Neutrophil (primary cell): ENCODE measurements at regions not wholly inside any gene's neighbourhood (a gene's known extent, or its start where the extent isn't known, plus 50 kb on each side); places are given as distances from the start of the nearest gene placed in this dataset.

Source experiments
- H3K27ac ChIP-seq: fragments of 200-600 bp; sonication (generic); 2 replicates; pipeline ENCODE4 v1.5.1; 2016; ENCODE audit warnings: mild to moderate bottlenecking, moderate library complexity
- H3K27me3 ChIP-seq: fragments of 200-600 bp; sonication (generic); 2 replicates; pipeline ENCODE4 v1.6.0; 2016; ENCODE audit warnings: mild to moderate bottlenecking
- H3K36me3 ChIP-seq: fragments of 200-600 bp; sonication (generic); 2 replicates; pipeline ENCODE4 v1.5.1; 2017
- H3K4me1 ChIP-seq, 2 experiments: fragments of 200-600 bp in 1 of 2; sonication (generic) in 1 of 2; 1 replicate in 1 of 2; 2 replicates in 1 of 2; pipeline versions ENCODE4 v1.5.1 to v1.6.1; 2013 to 2016; ENCODE audit warnings: low read depth in 1 of 2, low read length in 1 of 2, mild to moderate bottlenecking in 1 of 2, moderate library complexity in 1 of 2; ENCODE audit not compliant: control insufficient read depth in 1 of 2, insufficient read depth in 1 of 2
- H3K4me3 ChIP-seq, 2 experiments: fragments of 200-600 bp in 1 of 2; sonication (generic) in 1 of 2; 1 replicate in 1 of 2; 2 replicates in 1 of 2; pipeline ENCODE4 v1.5.1; 2013 to 2016; ENCODE audit warnings: low read depth in 1 of 2, low read length in 1 of 2, mild to moderate bottlenecking in 1 of 2, moderate library complexity in 1 of 2
- H3K9me3 ChIP-seq: fragments of 200-600 bp; sonication (generic); 2 replicates; pipeline ENCODE4 v1.5.1; 2016
- CTCF ChIP-seq: fragments of 200-600 bp; sonication (generic); IDR thresholded peaks from 2 replicates; pipeline ENCODE4 v1.5.1; 2016; ENCODE audit warnings: antibody characterized with exemption

DNA sequence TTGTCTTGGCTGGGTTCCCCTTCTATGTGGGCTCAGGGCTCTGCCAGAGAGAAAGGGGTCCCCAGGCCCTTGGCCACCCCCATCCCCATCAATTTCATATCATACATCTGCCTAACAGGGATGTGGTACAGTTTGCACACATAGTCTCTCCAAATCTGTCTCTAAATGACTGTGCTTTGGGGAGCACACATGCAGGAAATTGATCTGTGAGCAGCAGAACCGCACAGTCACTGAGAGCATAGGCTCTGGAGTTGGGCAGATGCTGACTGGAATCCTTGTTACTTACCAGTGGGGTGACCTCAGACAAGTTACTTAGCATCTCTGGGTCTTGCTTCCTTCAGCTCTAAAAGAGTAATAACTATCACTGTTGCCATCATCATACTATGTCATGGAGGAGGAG, 273.9 kb downstream of the ABHD5 start:
- Histone ChIP-seq H3K27me3 (peaks cover 48% of the 10 kb centered on the region), H3K4me1 (peaks cover 0 to 8% of the 10 kb centered on the region in 2 experiments), H3K27ac (no peak overlapping the region), H3K4me3 (no peak overlapping the region), H3K9me3 (no peaks in the 10 kb centered on the region), H3K36me3 (no peaks in the 10 kb centered on the region)
- no peak for TF ChIP-seq CTCF

GRCh38 chr3:43965656-43966055, 274.9 kb downstream of the ABHD5 start:
- H3K27ac ChIP-seq: no peak overlapping the region
- no peak for TF ChIP-seq CTCF

DNA sequence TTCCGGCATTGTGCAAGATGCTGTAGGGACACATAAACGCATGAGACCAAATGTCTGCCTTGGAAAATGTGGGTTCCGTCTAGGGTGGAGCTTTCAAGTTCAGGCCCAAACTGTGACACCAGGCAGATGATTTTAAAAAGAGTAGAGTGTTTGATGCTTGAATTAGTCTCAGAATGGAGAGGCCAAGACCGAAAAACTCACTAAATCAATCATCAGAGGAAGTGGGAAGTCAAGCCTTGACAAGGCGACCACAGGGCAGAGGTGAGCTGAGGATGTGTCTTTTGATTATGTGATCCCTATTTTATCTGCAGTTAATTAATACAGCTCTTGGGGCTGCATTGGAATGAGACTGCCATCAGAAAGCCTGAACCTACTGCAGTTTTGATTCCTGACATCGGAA, 275.4 kb downstream of the ABHD5 start:
- no peaks in the 10 kb centered on the region for H3K9me3 ChIP-seq
- no peak overlapping the region for H3K27ac ChIP-seq
- no peak for TF ChIP-seq CTCF
- peaks cover 52% of the 10 kb centered on the region for H3K27me3 ChIP-seq
- no peaks in the 10 kb centered on the region for H3K36me3 ChIP-seq
- no peak overlapping the region for H3K4me3 ChIP-seq
- H3K4me1 ChIP-seq: no peaks in the 10 kb centered on the region

More at GRCh38 chr3:43965656-43966055, 274.9 kb downstream of the ABHD5 start:
- no peaks in the 10 kb centered on the region for H3K9me3 ChIP-seq
- H3K36me3 ChIP-seq: no peaks in the 10 kb centered on the region
- no peak overlapping the region for H3K4me3 ChIP-seq
- no peaks in the 10 kb centered on the region for H3K4me1 ChIP-seq
- H3K27me3 ChIP-seq: peaks cover 52% of the 10 kb centered on the region

GRCh38 chr3:43966530-43966929, 275.2 kb upstream of the TOPAZ1 start:
- no peak for TF ChIP-seq CTCF
- Histone ChIP-seq H3K27ac (no peak overlapping the region), H3K9me3 (no peaks in the 10 kb centered on the region), H3K4me1 (no peaks in the 10 kb centered on the region), H3K4me3 (no peak overlapping the region), H3K36me3 (no peaks in the 10 kb centered on the region), H3K27me3 (peaks cover 52% of the 10 kb centered on the region)

- H3K4me3 ChIP-seq: no peak overlapping the region
- H3K27me3 ChIP-seq: peaks cover 43% of the 10 kb centered on the region
- no peak for TF ChIP-seq CTCF
- H3K36me3 ChIP-seq: no peaks in the 10 kb centered on the region
- H3K4me1 ChIP-seq: no peaks in the 10 kb centered on the region
- no peaks in the 10 kb centered on the region for H3K9me3 ChIP-seq
- no peak overlapping the region for H3K27ac ChIP-seq
These were observed 273.2 kb upstream of the TOPAZ1 start for GRCh38 chr3:43968465-43968864.

- Histone ChIP-seq H3K4me1 (no peaks in the 10 kb centered on the region), H3K27me3 (peaks cover 43% of the 10 kb centered on the region), H3K4me3 (no peak overlapping the region), H3K36me3 (no peaks in the 10 kb centered on the region), H3K9me3 (no peaks in the 10 kb centered on the region), H3K27ac (no peak overlapping the region)
- no peak for TF ChIP-seq CTCF
These were observed 271.7 kb upstream of the TOPAZ1 start for GRCh38 chr3:43969944-43970343.
